ENCODE measurements at regions not wholly inside any gene's neighbourhood (a gene's known extent, or its start where the extent isn't known, plus 50 kb on each side); places are given as distances from the start of the nearest gene placed in this dataset.

GRCh38 chr6:112795316-112795715 lies 448.2 kb downstream of the RFPL4B start:
- H3K36me3 ChIP-seq (ENCODE audit: insufficient read depth, low read length): no peaks in the 10 kb centered on the region
- H3K9me3 ChIP-seq (ENCODE audit: insufficient read depth, low read depth, low read length): no peaks in the 10 kb centered on the region
- H3K27ac ChIP-seq (ENCODE audit: low read depth, low read length): no peak overlapping the region
- FAIRE-seq: no peak
- Mint-ChIP-seq H3K36me3 (ENCODE audit: low read depth, unreplicated experiment) (no peaks in the 10 kb centered on the region), H3K27ac (ENCODE audit: unreplicated experiment) (peak overlapping the region; percentile 30), H3K27me3 (ENCODE audit: low read depth, unreplicated experiment) (no peaks in the 10 kb centered on the region), H3K9me3 (ENCODE audit: unreplicated experiment) (peaks cover 13% of the 10 kb centered on the region), H3K4me1 (ENCODE audit: low read depth, unreplicated experiment) (peaks cover 3% of the 10 kb centered on the region), H3K4me3 (ENCODE audit: unreplicated experiment) (no peak overlapping the region)
- no peaks in the 10 kb centered on the region for H4K20me1 ChIP-seq (ENCODE audit: insufficient read depth, low read length)
- no peak overlapping the region for H3K4me3 ChIP-seq (ENCODE audit: insufficient read depth, low read depth, low read length)
- no peak for TF ChIP-seq CTCF (IDR thresholded peaks at IDR 0.05; ENCODE audit: insufficient read depth, low read depth, low read length)
- no peak for TF ChIP-seq EZH2 (IDR thresholded peaks at IDR 0.05; ENCODE audit: insufficient read depth, low read length)
- no peak overlapping the region for H3K9ac ChIP-seq (ENCODE audit: low read length)
- no peaks in the 10 kb centered on the region for H3K27me3 ChIP-seq (ENCODE audit: insufficient read depth, low read length)
- no peak overlapping the region for H3K4me2 ChIP-seq (ENCODE audit: low read length)
- H3K79me2 ChIP-seq (ENCODE audit: insufficient read depth, low read length): no peaks in the 10 kb centered on the region
- DNase-seq (ENCODE audit: low read depth): no peak
- H2AFZ ChIP-seq (ENCODE audit: low read depth, low read length): no peak overlapping the region
- H3K4me1 ChIP-seq (ENCODE audit: insufficient read depth, low read length): no peaks in the 10 kb centered on the region

- Histone ChIP-seq H3K36me3 (ENCODE audit: insufficient read depth, low read length) (no peaks in the 10 kb centered on the region), H3K27ac (ENCODE audit: low read depth, low read length) (no peak overlapping the region), H3K27me3 (ENCODE audit: insufficient read depth, low read length) (no peaks in the 10 kb centered on the region), H3K9me3 (ENCODE audit: insufficient read depth, low read depth, low read length) (no peaks in the 10 kb centered on the region), H3K9ac (ENCODE audit: low read length) (no peak overlapping the region), H3K4me1 (ENCODE audit: insufficient read depth, low read length) (peaks cover 2% of the 10 kb centered on the region), H3K4me3 (ENCODE audit: insufficient read depth, low read depth, low read length) (no peak overlapping the region), H3K79me2 (ENCODE audit: insufficient read depth, low read length) (no peaks in the 10 kb centered on the region), H2AFZ (ENCODE audit: low read depth, low read length) (no peak overlapping the region), H4K20me1 (ENCODE audit: insufficient read depth, low read length) (no peaks in the 10 kb centered on the region), H3K4me2 (ENCODE audit: low read length) (no peak overlapping the region)
- FAIRE-seq: no peak
- Mint-ChIP-seq H3K9me3 (ENCODE audit: unreplicated experiment) (peaks cover 13% of the 10 kb centered on the region), H3K4me1 (ENCODE audit: low read depth, unreplicated experiment) (peaks cover 10% of the 10 kb centered on the region), H3K36me3 (ENCODE audit: low read depth, unreplicated experiment) (no peaks in the 10 kb centered on the region), H3K27me3 (ENCODE audit: low read depth, unreplicated experiment) (no peaks in the 10 kb centered on the region), H3K4me3 (ENCODE audit: unreplicated experiment) (no peak overlapping the region), H3K27ac (ENCODE audit: unreplicated experiment) (no peak overlapping the region)
- no peak for TF ChIP-seq CTCF (IDR thresholded peaks at IDR 0.05; ENCODE audit: insufficient read depth, low read depth, low read length)
- no peak for TF ChIP-seq EZH2 (IDR thresholded peaks at IDR 0.05; ENCODE audit: insufficient read depth, low read length)
- DNase-seq (ENCODE audit: low read depth): peak; percentile 45
These were observed 449.6 kb downstream of the RFPL4B start for GRCh38 chr6:112796712-112797111.

- DNase-seq (ENCODE audit: low read depth) (no peak), FAIRE-seq (no peak)
- H3K4me3 Mint-ChIP-seq (ENCODE audit: unreplicated experiment): no peak overlapping the region
- H3K79me2 ChIP-seq (ENCODE audit: insufficient read depth, low read length): no peaks in the 10 kb centered on the region
- peaks cover 12% of the 10 kb centered on the region for H3K4me1 ChIP-seq (ENCODE audit: insufficient read depth, low read length)
- no peak overlapping the region for H3K27ac ChIP-seq (ENCODE audit: low read depth, low read length)
- no peak overlapping the region for H3K27ac Mint-ChIP-seq (ENCODE audit: unreplicated experiment)
- no peak overlapping the region for H3K9ac ChIP-seq (ENCODE audit: low read length)
- no peaks in the 10 kb centered on the region for H3K27me3 Mint-ChIP-seq (ENCODE audit: low read depth, unreplicated experiment)
- no peaks in the 10 kb centered on the region for H3K36me3 Mint-ChIP-seq (ENCODE audit: low read depth, unreplicated experiment)
- H3K4me3 ChIP-seq (ENCODE audit: insufficient read depth, low read depth, low read length): no peak overlapping the region
- H3K36me3 ChIP-seq (ENCODE audit: insufficient read depth, low read length): no peaks in the 10 kb centered on the region
- H3K9me3 Mint-ChIP-seq (ENCODE audit: unreplicated experiment): peaks cover 8% of the 10 kb centered on the region
- no peak overlapping the region for H3K4me2 ChIP-seq (ENCODE audit: low read length)
- TF ChIP-seq CTCF (IDR thresholded peaks at IDR 0.05; ENCODE audit: insufficient read depth, low read depth, low read length) (no peak), EZH2 (IDR thresholded peaks at IDR 0.05; ENCODE audit: insufficient read depth, low read length) (no peak)
- no peak overlapping the region for H2AFZ ChIP-seq (ENCODE audit: low read depth, low read length)
- no peaks in the 10 kb centered on the region for H3K9me3 ChIP-seq (ENCODE audit: insufficient read depth, low read depth, low read length)
- no peaks in the 10 kb centered on the region for H3K27me3 ChIP-seq (ENCODE audit: insufficient read depth, low read length)
- no peaks in the 10 kb centered on the region for H4K20me1 ChIP-seq (ENCODE audit: insufficient read depth, low read length)
- H3K4me1 Mint-ChIP-seq (ENCODE audit: low read depth, unreplicated experiment): peaks cover 21% of the 10 kb centered on the region
These were observed 452.8 kb downstream of the RFPL4B start for GRCh38 chr6:112799889-112800288.
